Stomach smooth muscle (tissue), 2 donors: ENCODE measurements at regions not wholly inside any gene's neighbourhood (a gene's known extent, or its start where the extent isn't known, plus 50 kb on each side); places are given as distances from the start of the nearest gene placed in this dataset.

Experiments
- H3K27ac ChIP-seq: one replicate; pipeline ENCODE4 v1.7.0; 2013; ENCODE audit warnings: mild to moderate bottlenecking, low read length, inconsistent platforms
- H3K27me3 ChIP-seq, 2 donors: one replicate each; pipeline ENCODE4 v1.7.0; 2013; ENCODE audit warnings: low read length in 2 of 2; ENCODE audit not compliant: insufficient read depth in 2 of 2, control insufficient read depth in 1 of 2
- H3K36me3 ChIP-seq, 2 donors: one replicate each; pipeline ENCODE4 v1.7.0; 2013; ENCODE audit warnings: low read length in 2 of 2; ENCODE audit not compliant: control insufficient read depth in 2 of 2, insufficient read depth in 2 of 2
- H3K4me1 ChIP-seq: one replicate; pipeline ENCODE4 v1.7.0; 2013; ENCODE audit warnings: low read length; ENCODE audit not compliant: control insufficient read depth, insufficient read depth
- H3K4me3 ChIP-seq, 2 donors: one replicate each; pipeline ENCODE4 v1.7.0; 2013; ENCODE audit warnings: low read length in 2 of 2
- H3K9ac ChIP-seq, 2 donors: one replicate each; pipeline ENCODE4 v1.7.0; 2013; ENCODE audit warnings: low read length in 2 of 2, mild to moderate bottlenecking in 1 of 2
- H3K9me3 ChIP-seq, 2 donors: one replicate each; pipeline ENCODE4 v1.7.0; 2013; ENCODE audit warnings: low read length in 2 of 2; ENCODE audit not compliant: control insufficient read depth in 2 of 2
- donor health status: healthy.
- donor health status: Pancreatic carcinoma.

DNA sequence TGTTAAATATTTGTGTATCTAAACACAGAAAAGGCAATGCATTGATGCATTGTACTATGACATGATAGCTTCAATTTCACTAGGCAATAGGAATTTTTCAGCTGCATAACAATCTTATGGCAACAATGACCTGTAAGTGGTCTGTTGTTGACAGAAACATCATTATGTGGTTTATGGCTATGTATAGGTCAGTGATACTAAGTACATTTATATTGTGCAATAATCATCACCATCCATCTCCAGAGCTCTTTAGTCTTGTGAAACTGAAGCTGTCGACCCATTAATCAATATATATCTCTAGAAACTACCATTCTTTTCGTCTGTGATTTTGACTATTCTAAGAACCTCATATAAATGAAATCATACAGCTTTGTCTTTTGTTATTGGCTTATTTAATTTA lies 200.1 kb upstream of the ZNF717 start:
- H3K27ac ChIP-seq, result no peak overlapping the region
- no peaks in the 10 kb centered on the region for H3K9me3 ChIP-seq
- no peaks in the 10 kb centered on the region for H3K27me3 ChIP-seq
- H3K4me3 ChIP-seq, result no peak overlapping the region
- no peaks in the 10 kb centered on the region for H3K4me1 ChIP-seq
- no peak overlapping the region for H3K9ac ChIP-seq
- no peaks in the 10 kb centered on the region for H3K36me3 ChIP-seq

DNA sequence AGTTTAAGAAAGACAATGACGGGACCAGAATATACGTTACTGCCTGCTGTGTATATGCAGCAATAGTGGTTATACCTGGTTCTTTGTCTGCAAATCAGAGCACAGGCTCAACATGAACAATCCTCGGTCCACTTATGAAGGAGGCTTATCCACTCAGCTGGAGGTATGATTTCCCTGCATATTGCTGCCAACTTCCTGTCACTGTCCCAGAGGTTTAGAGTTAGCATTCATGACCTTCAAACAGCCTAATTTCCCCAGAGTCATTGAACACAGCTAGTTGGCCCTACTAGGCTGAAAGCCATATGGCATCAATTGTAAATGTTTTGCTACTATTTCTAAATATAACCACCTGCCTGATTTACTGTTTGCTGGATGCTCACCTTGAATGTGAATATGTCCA lies 224.9 kb upstream of the ZNF717 start:
- Histone ChIP-seq H3K27me3 (no peaks in the 10 kb centered on the region), H3K4me3 (no peak overlapping the region), H3K36me3 (no peaks in the 10 kb centered on the region), H3K4me1 (no peaks in the 10 kb centered on the region), H3K27ac (no peak overlapping the region), H3K9ac (no peak overlapping the region), H3K9me3 (no peaks in the 10 kb centered on the region)

DNA sequence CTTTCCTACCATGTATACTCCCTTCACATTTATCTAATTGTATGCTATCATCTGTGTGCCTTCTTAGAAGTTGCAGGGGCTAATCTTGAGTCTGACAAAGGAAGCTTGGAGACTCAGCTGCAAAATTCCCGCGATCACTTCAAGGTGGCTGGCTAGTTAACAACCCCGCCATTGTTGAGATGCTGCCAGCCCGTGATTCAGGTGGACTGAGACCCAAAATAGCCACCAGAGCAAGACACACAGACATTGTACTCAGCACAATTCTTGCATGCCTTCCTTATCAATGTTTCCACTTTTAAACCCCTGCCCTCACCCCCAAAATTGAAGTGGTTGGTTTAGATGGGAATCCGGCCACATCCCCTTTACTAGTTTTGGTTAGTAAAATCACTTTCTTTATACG lies 225.8 kb upstream of the ZNF717 start:
- H3K4me1 ChIP-seq, result no peaks in the 10 kb centered on the region
- no peaks in the 10 kb centered on the region for H3K36me3 ChIP-seq
- H3K4me3 ChIP-seq, result no peak overlapping the region
- no peaks in the 10 kb centered on the region for H3K27me3 ChIP-seq
- H3K27ac ChIP-seq, result no peak overlapping the region
- H3K9ac ChIP-seq, result no peak overlapping the region
- H3K9me3 ChIP-seq, result no peaks in the 10 kb centered on the region

DNA sequence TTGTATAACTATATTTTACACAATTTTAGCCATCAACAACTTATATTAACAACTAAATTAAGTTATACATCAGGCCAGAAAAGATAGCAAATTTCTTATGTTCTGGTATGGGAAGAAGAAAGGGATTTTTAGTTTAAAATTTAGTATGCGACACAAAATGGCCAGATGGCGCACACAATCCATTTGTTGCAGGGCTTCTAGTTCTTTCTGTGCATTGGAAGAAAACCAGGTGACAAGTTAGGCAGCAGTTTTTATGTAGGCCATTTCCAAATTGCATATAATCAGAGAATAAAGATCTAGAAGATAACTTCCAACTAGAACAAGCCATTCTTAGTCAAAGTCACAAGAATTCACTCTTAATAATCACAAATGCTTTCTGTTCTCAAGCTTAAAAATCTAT lies 230.1 kb upstream of the ZNF717 start:
- Histone ChIP-seq H3K27ac (no peak overlapping the region), H3K4me3 (no peak overlapping the region), H3K9me3 (no peaks in the 10 kb centered on the region), H3K9ac (no peak overlapping the region), H3K27me3 (no peaks in the 10 kb centered on the region), H3K36me3 (no peaks in the 10 kb centered on the region), H3K4me1 (no peaks in the 10 kb centered on the region)

DNA sequence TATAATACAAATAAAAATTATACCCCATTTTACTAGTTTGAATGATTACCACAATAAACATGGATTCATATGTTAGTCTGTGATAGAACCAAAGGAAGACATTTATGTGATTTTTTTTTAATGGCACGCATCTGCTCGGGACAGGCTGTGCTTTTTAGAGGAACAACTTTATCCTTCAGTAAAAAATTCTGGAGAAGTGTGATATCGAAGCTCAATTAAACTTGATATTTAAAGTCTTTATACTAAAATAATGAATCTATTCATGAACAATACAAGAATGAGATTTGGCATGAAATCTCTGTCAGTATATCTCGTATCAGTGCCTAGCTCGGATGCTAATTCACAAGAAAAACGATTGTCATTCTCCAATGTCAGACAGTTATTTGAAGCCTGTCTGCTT lies 230.8 kb upstream of the ZNF717 start:
- Histone ChIP-seq H3K9ac (no peak overlapping the region), H3K4me1 (no peaks in the 10 kb centered on the region), H3K27me3 (no peaks in the 10 kb centered on the region), H3K4me3 (no peak overlapping the region), H3K36me3 (no peaks in the 10 kb centered on the region), H3K27ac (no peak overlapping the region), H3K9me3 (no peaks in the 10 kb centered on the region)

DNA sequence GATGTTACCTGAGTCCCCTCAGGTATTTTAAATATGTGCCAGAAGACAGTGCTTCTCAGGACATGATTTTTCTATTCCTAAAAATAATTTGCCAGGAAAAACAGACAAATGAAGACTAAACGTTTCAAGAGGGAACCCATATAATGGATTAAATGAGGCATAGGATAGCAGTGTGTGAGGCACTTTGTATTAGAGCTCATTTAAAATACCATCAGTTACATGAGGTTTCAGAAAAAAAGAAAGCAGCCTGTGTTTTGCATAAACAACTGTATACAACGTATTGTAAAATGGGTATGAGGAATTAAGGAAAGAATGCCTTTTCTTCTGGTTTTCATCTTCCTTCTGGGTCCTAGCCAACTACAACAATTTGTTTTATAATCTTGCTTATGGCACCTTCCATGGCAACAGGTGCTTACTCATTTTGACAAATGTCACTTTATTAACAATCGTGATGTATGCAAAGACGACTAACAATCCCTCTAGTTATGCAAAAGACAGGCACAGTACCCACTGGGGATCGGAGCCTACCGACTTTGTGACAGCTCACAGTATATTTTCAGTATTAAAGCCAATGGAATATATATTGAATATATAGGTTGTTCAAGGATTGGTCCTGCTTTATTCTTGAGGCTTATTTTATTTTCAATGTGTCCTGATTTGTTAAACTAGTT lies 231.6 kb upstream of the ZNF717 start:
- no peaks in the 10 kb centered on the region for H3K9me3 ChIP-seq
- no peaks in the 10 kb centered on the region for H3K4me1 ChIP-seq
- H3K36me3 ChIP-seq, result no peaks in the 10 kb centered on the region
- no peak overlapping the region for H3K4me3 ChIP-seq
- no peak overlapping the region for H3K27ac ChIP-seq
- no peaks in the 10 kb centered on the region for H3K27me3 ChIP-seq
- no peak overlapping the region for H3K9ac ChIP-seq

DNA sequence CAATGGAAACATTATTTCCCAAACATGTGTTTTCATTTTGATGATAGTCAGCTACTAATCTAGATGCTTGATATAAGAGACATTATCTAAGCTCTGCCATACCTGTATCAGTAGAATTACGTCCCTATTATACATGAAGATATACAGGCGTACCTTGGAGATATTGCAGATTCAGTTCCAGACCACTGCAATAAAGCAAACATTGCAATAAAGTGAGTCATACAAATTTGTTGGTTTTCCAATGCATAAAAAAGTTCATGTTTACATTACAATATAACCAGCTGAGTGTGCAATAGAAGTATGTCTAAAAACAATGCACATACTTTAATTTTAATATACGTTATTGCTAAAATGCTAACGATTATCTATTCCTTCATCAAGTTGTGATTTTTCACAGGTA lies 236.0 kb upstream of the ZNF717 start:
- no peak overlapping the region for H3K27ac ChIP-seq
- H3K4me3 ChIP-seq, result no peak overlapping the region
- no peak overlapping the region for H3K9ac ChIP-seq
- H3K27me3 ChIP-seq, result no peaks in the 10 kb centered on the region
- no peaks in the 10 kb centered on the region for H3K9me3 ChIP-seq
- no peaks in the 10 kb centered on the region for H3K36me3 ChIP-seq
- H3K4me1 ChIP-seq, result no peaks in the 10 kb centered on the region

DNA sequence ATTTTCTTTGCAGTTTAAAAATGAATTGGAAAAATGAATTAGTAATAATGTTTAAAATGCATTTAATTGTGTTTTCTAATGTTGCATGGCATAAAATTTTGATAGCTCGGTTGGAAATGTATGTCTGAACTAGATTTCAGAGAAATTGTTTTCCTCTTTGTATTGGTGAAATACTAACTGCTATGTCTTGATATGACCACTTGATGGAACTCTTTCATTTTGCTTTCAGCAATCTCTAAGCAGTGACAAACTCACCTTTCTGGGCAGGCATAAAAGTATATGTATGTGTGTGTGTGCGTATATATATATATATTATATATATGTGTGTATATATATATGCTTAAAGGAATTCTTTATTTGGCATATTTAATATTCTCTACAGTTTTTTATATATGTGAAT lies 239.3 kb upstream of the ZNF717 start:
- H3K9ac ChIP-seq, result no peak overlapping the region
- H3K27me3 ChIP-seq, result no peaks in the 10 kb centered on the region

DNA sequence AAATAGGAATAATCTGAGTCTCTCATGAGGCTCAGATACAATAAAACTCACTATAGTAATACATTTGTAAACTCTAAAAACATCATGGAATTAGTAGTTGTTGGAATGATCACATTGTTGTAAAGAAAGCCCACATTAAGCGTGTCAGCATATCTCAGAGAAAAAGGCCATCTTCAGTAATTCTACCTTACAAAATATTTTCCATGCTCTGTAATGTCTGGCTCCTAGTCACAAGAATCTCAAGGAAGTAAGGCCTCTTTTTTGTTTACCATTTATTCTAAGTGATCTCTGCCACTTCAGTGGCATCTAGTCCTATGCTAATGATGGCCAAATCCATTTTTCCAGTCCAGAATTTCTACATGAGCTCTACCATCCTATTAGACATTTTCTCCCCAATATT lies 240.2 kb upstream of the ZNF717 start:
- H3K4me3 ChIP-seq, result no peak overlapping the region
- H3K27me3 ChIP-seq, result no peaks in the 10 kb centered on the region
- H3K36me3 ChIP-seq, result no peaks in the 10 kb centered on the region
- H3K4me1 ChIP-seq, result no peaks in the 10 kb centered on the region
- no peaks in the 10 kb centered on the region for H3K9me3 ChIP-seq
- no peak overlapping the region for H3K27ac ChIP-seq
- no peak overlapping the region for H3K9ac ChIP-seq

More for the DNA sequence above, 239.3 kb upstream of the ZNF717 start:
- Histone ChIP-seq H3K4me1 (no peaks in the 10 kb centered on the region), H3K4me3 (no peak overlapping the region), H3K36me3 (no peaks in the 10 kb centered on the region), H3K27ac (no peak overlapping the region), H3K9me3 (no peaks in the 10 kb centered on the region)

DNA sequence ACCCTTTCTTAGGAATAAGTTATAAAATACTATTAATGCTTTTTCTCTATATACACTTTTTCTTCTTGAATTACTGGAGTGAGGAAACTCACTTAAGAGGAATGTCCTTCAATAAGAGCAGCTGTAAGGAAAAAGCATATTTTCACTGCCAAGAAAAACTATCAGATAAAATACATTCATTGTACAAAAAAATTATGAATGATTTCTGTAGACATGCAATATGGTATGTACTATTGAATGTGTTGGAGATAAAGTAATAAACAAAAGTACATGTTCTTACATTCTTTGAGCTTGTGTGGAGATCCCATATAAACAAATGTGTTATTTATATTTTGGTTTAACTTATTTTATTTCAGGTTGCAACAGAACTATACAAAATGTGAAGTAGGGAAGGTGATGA lies 241.0 kb upstream of the ZNF717 start:
- H3K27me3 ChIP-seq, result no peaks in the 10 kb centered on the region
- no peaks in the 10 kb centered on the region for H3K4me1 ChIP-seq

DNA sequence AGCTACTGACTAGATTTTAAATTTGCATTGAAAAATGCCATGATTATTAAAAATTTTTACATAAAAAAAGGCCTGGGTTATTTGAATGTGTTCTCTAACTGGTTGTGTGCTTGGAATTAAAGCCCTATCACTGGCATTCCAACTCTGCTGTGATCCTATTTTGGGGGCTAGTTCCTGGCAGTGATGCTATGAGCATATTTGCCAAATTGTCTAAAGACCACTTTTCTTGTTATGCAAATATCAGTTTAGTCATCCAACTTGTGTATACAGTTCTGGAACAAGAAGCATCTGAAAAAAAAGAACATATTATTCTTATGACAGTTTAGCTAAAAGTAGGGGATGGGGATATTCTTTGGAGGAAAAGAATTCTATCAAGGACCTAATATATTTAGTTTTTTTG lies 243.4 kb upstream of the ZNF717 start:
- Histone ChIP-seq H3K27ac (no peak overlapping the region), H3K9ac (no peak overlapping the region), H3K4me3 (no peak overlapping the region)

More for the DNA sequence above, 241.0 kb upstream of the ZNF717 start:
- Histone ChIP-seq H3K4me3 (no peak overlapping the region), H3K36me3 (no peaks in the 10 kb centered on the region), H3K9me3 (no peaks in the 10 kb centered on the region), H3K27ac (no peak overlapping the region), H3K9ac (no peak overlapping the region)

More for the DNA sequence above, 243.4 kb upstream of the ZNF717 start:
- no peaks in the 10 kb centered on the region for H3K9me3 ChIP-seq
- no peaks in the 10 kb centered on the region for H3K4me1 ChIP-seq
- H3K27me3 ChIP-seq, result no peaks in the 10 kb centered on the region
- no peaks in the 10 kb centered on the region for H3K36me3 ChIP-seq
